PC-3 (cell line): ENCODE measurements at regions not wholly inside any gene's neighbourhood (a gene's known extent, or its start where the extent isn't known, plus 50 kb on each side); places are given as distances from the start of the nearest gene placed in this dataset.

ENCODE experiments used
- ATAC-seq: fragments of 200-7000 bp; cut with Tn5 transposase; 2 replicates; pipeline ENCODE4 v1.9.1; 2020; ENCODE audit warnings: mild to moderate bottlenecking, moderate library complexity
- BruUV-seq: library from RNA; stranded (reverse); fragments of 400-500 nt; replicated peaks from 2 replicates; lab custom pipeline; 2021; lab: Mats Ljungman, UMichigan
- CTCF ChIA-PET: fragments of 300-600 bp; sonication (Branson Sonifier 250); formaldehyde crosslinking; loops from one replicate; lab custom pipeline; 2022; ENCODE audit warnings: antibody characterized with exemption; lab: Charles Lee
- POLR2A ChIA-PET: fragments of 300-600 bp; sonication (Branson Sonifier 250); formaldehyde crosslinking; loops from one replicate; lab custom pipeline; 2022; ENCODE audit warnings: antibody characterized with exemption; ENCODE audit not compliant: unreplicated experiment; lab: Charles Lee
- DNase-seq: peaks from one replicate; pipeline ENCODE4 v3.0.0-alpha.2; 2015
- H2AFZ ChIP-seq: fragments of 300-600 bp; sonication (generic); 2 replicates; pipeline ENCODE4 v1.6.0; 2016; ENCODE audit warnings: antibody characterized with exemption, low read length
- H3F3A ChIP-seq: fragments of 300-600 bp; sonication (generic); one replicate; pipeline ENCODE4 v1.6.0; 2017; ENCODE audit warnings: antibody characterized with exemption, low read length, control low read depth, mild to moderate bottlenecking; ENCODE audit not compliant: unreplicated experiment
- H3K27ac ChIP-seq: fragments of 300-600 bp; sonication (generic); 2 replicates; pipeline ENCODE4 v1.5.1; 2016; ENCODE audit warnings: mild to moderate bottlenecking, low read length
- H3K27me3 ChIP-seq: fragments of 300-600 bp; sonication (generic); 2 replicates; pipeline ENCODE4 v1.6.1; 2016; ENCODE audit warnings: low read length, mixed read lengths
- H3K36me3 ChIP-seq: fragments of 300-600 bp; sonication (generic); 2 replicates; pipeline ENCODE4 v1.6.1; 2016; ENCODE audit warnings: low read depth, mixed run types, low read length, mixed read lengths
- H3K4me1 ChIP-seq: fragments of 300-600 bp; sonication (generic); 2 replicates; pipeline ENCODE4 v1.5.1; 2016; ENCODE audit warnings: low read length; ENCODE audit not compliant: insufficient read depth
- H3K4me2 ChIP-seq: fragments of 300-600 bp; sonication (generic); 2 replicates; pipeline ENCODE4 v1.6.0; 2016; ENCODE audit warnings: low read length
- H3K4me3 ChIP-seq: fragments of 300-600 bp; sonication (generic); 2 replicates; pipeline ENCODE4 v1.5.1; 2016; ENCODE audit warnings: mild to moderate bottlenecking, low read length, mixed read lengths
- H3K79me2 ChIP-seq: fragments of 300-600 bp; sonication (generic); 2 replicates; pipeline ENCODE4 v1.6.1; 2017; ENCODE audit warnings: low read length, mixed read lengths
- H3K9ac ChIP-seq: fragments of 300-600 bp; sonication (generic); 2 replicates; pipeline ENCODE4 v1.6.0; 2016; ENCODE audit warnings: mild to moderate bottlenecking, low read length
- H3K9me2 ChIP-seq: fragments of 300-600 bp; sonication (generic); replicated peaks from 2 replicates; pipeline ENCODE4 v1.6.1; 2016; ENCODE audit warnings: mixed run types, low read length, mixed read lengths
- H3K9me3 ChIP-seq: fragments of 300-600 bp; sonication (generic); 2 replicates; pipeline ENCODE4 v1.6.1; 2016; ENCODE audit warnings: low read length, mixed read lengths
- H4K20me1 ChIP-seq: fragments of 300-600 bp; sonication (generic); 2 replicates; pipeline ENCODE4 v1.6.1; 2016; ENCODE audit warnings: low read length, mixed read lengths
- CTCF ChIP-seq: fragments of 300-600 bp; sonication (generic); conservative IDR thresholded peaks from 2 replicates; pipeline ENCODE4 v1.5.1; 2017; ENCODE audit warnings: antibody characterized with exemption, low read depth, mild to moderate bottlenecking, low read length
- EZH2 ChIP-seq: fragments of 300-600 bp; sonication (generic); IDR thresholded peaks from one replicate; pipeline ENCODE4 v1.6.1; 2017; ENCODE audit warnings: antibody characterized with exemption, mild to moderate bottlenecking, low read length; ENCODE audit not compliant: unreplicated experiment
- EZH2phosphoT487 ChIP-seq: fragments of 300-600 bp; sonication (generic); IDR thresholded peaks from 2 replicates; pipeline ENCODE4 v1.6.1; 2018; ENCODE audit warnings: mild to moderate bottlenecking, antibody characterized with exemption, low read length, borderline replicate concordance
- intact Hi-C: fragments of 100-400 bp; cut with micrococcal nuclease; formaldehyde crosslinking; loops from 2 replicates; pipeline ENCODE4 v1.9.0; 2023

GRCh38 chr10:28481968-28482367 is 51.0 kb upstream of the WAC start:
- Histone ChIP-seq H3K9me3 (no peaks in the 10 kb centered on the region), H3K36me3 (no peaks in the 10 kb centered on the region), H2AFZ (no peak overlapping the region), H4K20me1 (no peaks in the 10 kb centered on the region), H3K27me3 (no peaks in the 10 kb centered on the region), H3K4me2 (no peak overlapping the region), H3F3A (no peaks in the 10 kb centered on the region), H3K9me2 (no peaks in the 10 kb centered on the region), H3K27ac (no peak overlapping the region), H3K9ac (no peak overlapping the region), H3K4me3 (no peak overlapping the region), H3K79me2 (no peaks in the 10 kb centered on the region), H3K4me1 (no peaks in the 10 kb centered on the region)
- ChIA-PET CTCF (no interaction called here), POLR2A (no interaction called here)
- no TSS peak for BruUV-seq
- intact Hi-C loops = no loop called here
- ATAC-seq (no peak), DNase-seq (no peak)
- TF ChIP-seq CTCF = no peak
- no peak for TF ChIP-seq EZH2
- TF ChIP-seq EZH2phosphoT487 = no peak
